Hematopoietic multipotent progenitor cell treated with erythropoietin and hydrocortisone succinate and interleukin-3 and kit ligand, for 6 days (in vitro differentiated cells): ENCODE measurements at regions not wholly inside any gene's neighbourhood (a gene's known extent, or its start where the extent isn't known, plus 50 kb on each side); places are given as distances from the start of the nearest gene placed in this dataset.
"Not testable (repeated sequence)": the region's sequence is repeated elsewhere in the genome, so short reads cannot be mapped to it uniquely, and the experiment has no call there.

Source experiments
- DNase-seq: peaks from one replicate; pipeline ENCODE4 v3.0.0-alpha.2; 2015

GRCh38 chr7:5121256-5121655 lies 68.8 kb upstream of the WIPI2 start:
- DNase-seq = not testable (repeated sequence)

- DNase-seq = not testable (repeated sequence)
Measured at GRCh38 chr7:5131238-5131637, 58.8 kb upstream of the WIPI2 start.

- DNase-seq = no peak
Measured at GRCh38 chr7:5132539-5132938, 57.5 kb upstream of the WIPI2 start.

GRCh38 chr7:5139998-5140397 lies 50.0 kb upstream of the WIPI2 start:
- DNase-seq = peak; percentile 66
